ENCODE measurements at regions not wholly inside any gene's neighbourhood (a gene's known extent, or its start where the extent isn't known, plus 50 kb on each side); places are given as distances from the start of the nearest gene placed in this dataset.

GRCh38 chr2:226247289-226248275 is 552.0 kb downstream of the IRS1 start:
- Mint-ChIP-seq H3K4me3 (no peak overlapping the region), H3K27ac (no peak overlapping the region), H3K27me3 (no peaks in the 10 kb centered on the region), H3K4me1 (no peaks in the 10 kb centered on the region), H3K36me3 (no peaks in the 10 kb centered on the region), H3K9me3 (no peaks in the 10 kb centered on the region)
- DNase-seq: no peak
- CTCF ChIA-PET: interaction anchor here (1.2 kb wide), 1 partner anchor 32 kb away, joined by 3 read pairs; no protein-coding TSS in a partner anchor

DNA sequence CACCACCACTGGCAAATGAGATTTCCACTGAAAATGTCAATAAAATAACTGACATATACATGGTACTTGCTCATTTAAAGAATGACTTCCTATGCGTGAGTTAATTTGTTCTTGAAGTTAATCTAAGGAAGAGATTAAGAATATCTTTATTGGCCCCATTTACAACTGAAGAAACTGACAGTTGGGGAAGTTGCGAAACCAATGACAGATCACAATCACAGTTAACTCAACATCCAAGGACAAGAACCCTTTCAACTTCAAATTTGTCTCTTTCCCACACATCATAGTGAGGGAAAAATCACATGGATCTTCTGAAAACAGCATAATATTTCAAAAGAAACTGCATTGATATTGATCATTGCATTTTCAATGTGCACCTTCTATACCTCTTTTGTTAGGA is 565.4 kb downstream of the IRS1 start:
- Mint-ChIP-seq H3K9me3 (no peaks in the 10 kb centered on the region), H3K27me3 (no peaks in the 10 kb centered on the region), H3K36me3 (no peaks in the 10 kb centered on the region), H3K27ac (no peak overlapping the region), H3K4me3 (no peak overlapping the region), H3K4me1 (no peaks in the 10 kb centered on the region)
- DNase-seq: no peak
- CTCF ChIA-PET: no interaction called here

GRCh38 chr2:226233388-226233787 is 566.2 kb downstream of the IRS1 start:
- no peaks in the 10 kb centered on the region for H3K27me3 Mint-ChIP-seq
- CTCF ChIA-PET: no interaction called here
- no peaks in the 10 kb centered on the region for H3K36me3 Mint-ChIP-seq
- no peak for DNase-seq
- no peak overlapping the region for H3K27ac Mint-ChIP-seq
- no peaks in the 10 kb centered on the region for H3K4me1 Mint-ChIP-seq
- no peak overlapping the region for H3K4me3 Mint-ChIP-seq
- H3K9me3 Mint-ChIP-seq: no peaks in the 10 kb centered on the region

GRCh38 chr2:226228080-226228479 is 571.5 kb downstream of the IRS1 start:
- Mint-ChIP-seq H3K9me3 (no peaks in the 10 kb centered on the region), H3K4me3 (no peak overlapping the region), H3K36me3 (no peaks in the 10 kb centered on the region), H3K27me3 (no peaks in the 10 kb centered on the region), H3K4me1 (no peaks in the 10 kb centered on the region), H3K27ac (no peak overlapping the region)
- no peak for DNase-seq
- CTCF ChIA-PET: no interaction called here

DNA sequence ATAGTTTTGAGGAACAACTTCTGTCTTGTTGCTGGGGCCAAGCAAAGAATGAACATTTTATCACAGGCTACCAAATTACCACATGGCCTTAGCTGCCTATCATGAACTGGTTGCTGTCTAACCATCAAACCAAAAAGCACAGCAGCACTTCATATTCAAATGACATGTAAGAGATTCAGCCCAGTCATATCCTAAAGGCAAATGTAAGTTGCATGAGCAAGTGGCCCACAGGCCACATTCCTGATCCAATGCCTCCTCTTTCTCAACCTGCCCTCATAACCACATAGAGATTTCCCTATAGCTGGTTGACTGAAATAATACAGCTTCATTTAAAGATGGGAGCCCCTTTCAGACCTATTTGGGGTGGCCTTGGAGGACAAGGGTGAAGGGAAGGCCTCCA is 572.3 kb downstream of the IRS1 start:
- CTCF ChIA-PET: no interaction called here
- no peak for DNase-seq
- Mint-ChIP-seq H3K27ac (no peak overlapping the region), H3K36me3 (no peaks in the 10 kb centered on the region), H3K4me1 (no peaks in the 10 kb centered on the region), H3K27me3 (no peaks in the 10 kb centered on the region), H3K9me3 (no peaks in the 10 kb centered on the region), H3K4me3 (no peak overlapping the region)

- Mint-ChIP-seq H3K4me1 (no peaks in the 10 kb centered on the region), H3K27me3 (no peaks in the 10 kb centered on the region), H3K9me3 (no peaks in the 10 kb centered on the region), H3K36me3 (no peaks in the 10 kb centered on the region), H3K27ac (no peak overlapping the region), H3K4me3 (no peak overlapping the region)
- DNase-seq: no peak
- CTCF ChIA-PET: no interaction called here
Observed at GRCh38 chr2:226223704-226224103, 575.9 kb downstream of the IRS1 start.

DNA sequence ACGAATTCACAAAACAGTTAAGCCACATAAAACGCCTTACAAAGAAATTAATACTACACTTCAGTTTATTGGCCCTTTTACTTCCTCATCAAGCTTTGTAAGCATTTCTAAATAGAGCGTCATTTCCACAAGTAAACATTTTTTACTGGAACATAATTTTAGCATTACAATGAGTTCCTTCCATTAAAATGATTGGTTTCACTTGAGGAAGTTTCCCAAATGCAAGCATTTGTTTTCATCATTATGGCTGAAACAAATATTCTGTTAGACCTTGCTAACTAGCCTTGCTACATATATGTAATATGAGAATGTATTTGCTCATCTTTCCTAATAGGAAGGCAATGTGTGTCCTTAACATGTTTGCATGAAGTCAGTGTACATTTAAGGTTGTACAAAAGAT is 579.1 kb downstream of the IRS1 start:
- CTCF ChIA-PET: no interaction called here
- no peaks in the 10 kb centered on the region for H3K4me1 Mint-ChIP-seq
- DNase-seq: no peak
- H3K27me3 Mint-ChIP-seq: no peaks in the 10 kb centered on the region
- H3K27ac Mint-ChIP-seq: no peak overlapping the region
- H3K9me3 Mint-ChIP-seq: no peaks in the 10 kb centered on the region
- no peaks in the 10 kb centered on the region for H3K36me3 Mint-ChIP-seq
- H3K4me3 Mint-ChIP-seq: no peak overlapping the region

- no peak for DNase-seq
- no peak overlapping the region for H3K4me3 Mint-ChIP-seq
- no peaks in the 10 kb centered on the region for H3K9me3 Mint-ChIP-seq
- H3K27ac Mint-ChIP-seq: no peak overlapping the region
- no peaks in the 10 kb centered on the region for H3K27me3 Mint-ChIP-seq
- no peaks in the 10 kb centered on the region for H3K4me1 Mint-ChIP-seq
- H3K36me3 Mint-ChIP-seq: no peaks in the 10 kb centered on the region
- CTCF ChIA-PET: interaction anchor here (2.5 to 3.4 kb wide), 2 partner anchors 582 to 586 kb away, joined by 29 to 31 read pairs; partner anchors contain the start of gene IRS1
Observed at GRCh38 chr2:226217191-226217590, 582.4 kb downstream of the IRS1 start.

GRCh38 chr2:226216575-226216974 is 583.0 kb downstream of the IRS1 start:
- H3K27ac Mint-ChIP-seq: no peak overlapping the region
- H3K27me3 Mint-ChIP-seq: no peaks in the 10 kb centered on the region
- DNase-seq: no peak
- CTCF ChIA-PET: interaction anchor here (1.0 to 3.4 kb wide), 7 partner anchors 30 to 901 kb away, joined by 3 to 31 read pairs (median 3); partner anchors contain the start of gene IRS1
- H3K4me1 Mint-ChIP-seq: no peaks in the 10 kb centered on the region
- no peaks in the 10 kb centered on the region for H3K9me3 Mint-ChIP-seq
- no peaks in the 10 kb centered on the region for H3K36me3 Mint-ChIP-seq
- no peak overlapping the region for H3K4me3 Mint-ChIP-seq

DNA sequence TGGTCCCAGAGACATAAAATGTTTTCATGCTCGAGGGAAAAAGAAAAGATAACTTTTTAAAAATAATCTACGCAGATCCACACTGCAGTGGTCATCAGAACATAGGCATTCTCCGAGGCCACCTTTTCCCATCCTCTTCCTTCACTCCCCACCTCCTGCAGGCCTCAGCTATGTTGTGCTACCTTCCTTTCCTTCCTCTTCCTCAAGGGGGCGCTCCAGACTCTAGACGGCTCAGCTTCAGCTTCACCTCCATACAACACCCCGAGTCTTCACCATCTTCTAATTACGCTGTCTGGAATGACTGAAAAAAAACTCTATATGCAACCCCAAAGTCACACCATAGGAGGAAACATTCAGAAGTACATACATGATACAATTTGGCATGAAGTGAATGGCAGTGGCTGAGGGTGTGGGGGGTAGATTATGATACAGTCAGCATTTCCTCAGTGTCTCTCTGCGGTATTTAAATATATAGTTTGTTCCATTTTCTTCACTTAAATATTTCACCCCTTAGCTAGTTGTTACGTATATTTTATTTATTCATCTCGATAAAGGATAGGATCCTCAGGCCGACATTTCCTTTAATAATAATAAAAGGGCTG is 583.6 kb downstream of the IRS1 start:
- peak; percentile 77 for DNase-seq
- Mint-ChIP-seq H3K4me3 (no peak overlapping the region), H3K27ac (no peak overlapping the region), H3K36me3 (no peaks in the 10 kb centered on the region), H3K27me3 (no peaks in the 10 kb centered on the region), H3K4me1 (no peaks in the 10 kb centered on the region), H3K9me3 (no peaks in the 10 kb centered on the region)
- CTCF ChIA-PET: interaction anchor here (0.6 to 3.4 kb wide), 13 partner anchors 31 to 902 kb away, joined by 3 to 31 read pairs (median 3); partner anchors contain the start of gene IRS1

- no peak for DNase-seq
- H3K4me1 Mint-ChIP-seq: no peaks in the 10 kb centered on the region
- H3K9me3 Mint-ChIP-seq: no peaks in the 10 kb centered on the region
- CTCF ChIA-PET: interaction anchor here (0.7 to 3.4 kb wide), 4 partner anchors 19 to 590 kb away, joined by 3 to 29 read pairs (median 3); partner anchors contain the start of gene IRS1
- H3K4me3 Mint-ChIP-seq: no peak overlapping the region
- no peak overlapping the region for H3K27ac Mint-ChIP-seq
- no peaks in the 10 kb centered on the region for H3K36me3 Mint-ChIP-seq
- no peaks in the 10 kb centered on the region for H3K27me3 Mint-ChIP-seq
Observed at GRCh38 chr2:226213717-226214116, 585.9 kb downstream of the IRS1 start.

DNA sequence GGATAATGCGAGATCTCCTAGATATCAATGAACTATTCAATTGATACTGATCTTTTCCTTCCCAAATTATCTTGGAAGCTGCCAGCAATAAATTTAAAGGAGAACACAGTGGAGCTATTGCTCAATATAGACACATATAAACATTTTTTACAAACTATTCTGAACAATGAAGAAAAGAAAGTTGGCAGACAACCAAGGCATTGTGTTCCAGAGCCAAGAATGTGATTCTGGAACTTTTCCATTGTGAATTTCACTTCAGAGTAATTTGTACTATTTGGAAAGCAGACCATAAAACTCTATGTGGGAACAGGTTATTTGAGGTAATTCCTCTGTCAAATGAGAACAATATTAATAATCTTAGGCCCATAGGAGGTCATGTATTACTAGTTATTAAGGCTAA is 588.2 kb downstream of the IRS1 start:
- H3K27me3 Mint-ChIP-seq: no peaks in the 10 kb centered on the region
- no peaks in the 10 kb centered on the region for H3K9me3 Mint-ChIP-seq
- no peaks in the 10 kb centered on the region for H3K4me1 Mint-ChIP-seq
- no peak for DNase-seq
- H3K36me3 Mint-ChIP-seq: no peaks in the 10 kb centered on the region
- no peak overlapping the region for H3K27ac Mint-ChIP-seq
- CTCF ChIA-PET: no interaction called here
- H3K4me3 Mint-ChIP-seq: no peak overlapping the region

DNA sequence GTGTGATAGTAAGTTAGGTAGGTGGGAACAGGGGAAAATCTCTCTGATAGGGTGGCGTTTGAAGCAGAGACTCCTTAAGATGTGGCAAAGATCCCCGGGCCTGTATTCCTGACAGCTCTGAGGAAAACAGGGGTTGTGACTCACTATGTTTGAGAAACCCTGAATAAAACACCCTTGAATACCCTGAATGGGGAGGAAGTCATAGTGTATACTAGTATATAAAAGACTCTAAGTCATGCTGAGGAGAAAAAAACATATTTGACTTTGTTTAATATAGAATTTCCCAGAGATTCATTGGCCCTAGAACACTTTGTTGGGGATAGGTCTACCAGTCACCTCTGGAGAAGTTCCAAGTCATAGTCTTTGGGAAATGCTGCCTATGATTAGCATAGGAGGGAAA is 590.9 kb downstream of the IRS1 start:
- H3K9me3 Mint-ChIP-seq: no peaks in the 10 kb centered on the region
- no peak overlapping the region for H3K4me3 Mint-ChIP-seq
- H3K27ac Mint-ChIP-seq: no peak overlapping the region
- no peak for DNase-seq
- H3K4me1 Mint-ChIP-seq: no peaks in the 10 kb centered on the region
- no peaks in the 10 kb centered on the region for H3K27me3 Mint-ChIP-seq
- CTCF ChIA-PET: no interaction called here
- no peaks in the 10 kb centered on the region for H3K36me3 Mint-ChIP-seq

GRCh38 chr2:226207671-226208070 is 591.9 kb downstream of the IRS1 start:
- H3K27ac Mint-ChIP-seq: no peak overlapping the region
- no peaks in the 10 kb centered on the region for H3K36me3 Mint-ChIP-seq
- H3K4me3 Mint-ChIP-seq: no peak overlapping the region
- CTCF ChIA-PET: no interaction called here
- DNase-seq: no peak
- no peaks in the 10 kb centered on the region for H3K4me1 Mint-ChIP-seq
- no peaks in the 10 kb centered on the region for H3K9me3 Mint-ChIP-seq
- H3K27me3 Mint-ChIP-seq: no peaks in the 10 kb centered on the region

- CTCF ChIA-PET: no interaction called here
- no peak overlapping the region for H3K4me3 Mint-ChIP-seq
Observed at GRCh38 chr2:226199555-226199954, 600.1 kb downstream of the IRS1 start.

More at GRCh38 chr2:226199555-226199954, 600.1 kb downstream of the IRS1 start:
- no peak overlapping the region for H3K27ac Mint-ChIP-seq
- no peak for DNase-seq
- no peaks in the 10 kb centered on the region for H3K36me3 Mint-ChIP-seq
- H3K4me1 Mint-ChIP-seq: no peaks in the 10 kb centered on the region
- no peaks in the 10 kb centered on the region for H3K9me3 Mint-ChIP-seq
- no peaks in the 10 kb centered on the region for H3K27me3 Mint-ChIP-seq

Measured in activated naive CD4-positive, alpha-beta T cell treated with anti-CD3 and anti-CD28 coated beads, Interleukin-2, amount 10 ng/mL, durations not matched to agents 7 days and 5 days (primary cell).